CD4-positive, CD25-positive, alpha-beta regulatory T cell (primary cell): ENCODE measurements at regions not wholly inside any gene's neighbourhood (a gene's known extent, or its start where the extent isn't known, plus 50 kb on each side); places are given as distances from the start of the nearest gene placed in this dataset.
A peak's percentile ranks its signal among the peaks of the same experiment; 100 is the strongest.

Experiments used
- ATAC-seq, 2 donors: fragments of 150-1000 bp; cut with Tn5 transposase; one replicate each; pipeline ENCODE4 v1.10.0; 2021; ENCODE audit warnings: low read depth in 2 of 2, moderate number of reproducible peaks in 2 of 2, moderate library complexity in 1 of 2
- DNase-seq, 3 donors: peaks; one replicate each; pipeline versions ENCODE4 v3.0.0 to v3.0.0-alpha.2; 2012 to 2022; ENCODE audit warnings: mixed read lengths in 1 of 3
- H3K27ac ChIP-seq: one replicate; pipeline ENCODE4 v1.7.0; 2013; ENCODE audit warnings: mild to moderate bottlenecking, low read length; ENCODE audit not compliant: insufficient read depth, poor library complexity, severe bottlenecking
- H3K27me3 ChIP-seq: one replicate; pipeline ENCODE4 v1.7.0; 2013; ENCODE audit warnings: low read length; ENCODE audit not compliant: control insufficient read depth, insufficient read depth
- H3K36me3 ChIP-seq: one replicate; pipeline ENCODE4 v1.7.0; 2013; ENCODE audit warnings: mild to moderate bottlenecking, low read length, moderate library complexity; ENCODE audit not compliant: control insufficient read depth, insufficient read depth
- H3K4me1 ChIP-seq: 2 replicates; pipeline ENCODE4 v1.7.0; 2013; ENCODE audit warnings: mild to moderate bottlenecking, low read length; ENCODE audit not compliant: insufficient read depth, control insufficient read depth, poor library complexity, severe bottlenecking
- H3K4me3 ChIP-seq: one replicate; pipeline ENCODE4 v1.7.0; 2013; ENCODE audit warnings: low read depth, mild to moderate bottlenecking, low read length, moderate library complexity
- H3K9me3 ChIP-seq, 2 experiments: 1 replicate in 1 of 2; 2 replicates in 1 of 2; pipeline ENCODE4 v1.7.0; 2013; ENCODE audit warnings: low read length in 2 of 2, mild to moderate bottlenecking in 1 of 2, moderate library complexity in 1 of 2; ENCODE audit not compliant: control insufficient read depth in 2 of 2
- H3K27ac Mint-ChIP-seq, 3 donors: one replicate each; pipeline ENCODE4 v1.8.0; 2020 to 2022; ENCODE audit warnings: mild to moderate bottlenecking in 3 of 3, mixed read lengths in 3 of 3, moderate library complexity in 2 of 3
- H3K27me3 Mint-ChIP-seq: one replicate; pipeline ENCODE4 v1.8.0; 2022; ENCODE audit warnings: mild to moderate bottlenecking, mixed read lengths
- H3K36me3 Mint-ChIP-seq: one replicate; pipeline ENCODE4 v1.8.0; 2020; ENCODE audit warnings: mixed read lengths
- H3K4me1 Mint-ChIP-seq, 4 donors: one replicate each; pipeline ENCODE4 v1.8.0; 2020 to 2022; ENCODE audit warnings: mixed read lengths in 4 of 4, mild to moderate bottlenecking in 1 of 4
- H3K4me3 Mint-ChIP-seq, 4 donors: one replicate each; pipeline ENCODE4 v1.8.0; 2020 to 2022; ENCODE audit warnings: mild to moderate bottlenecking in 4 of 4, mixed read lengths in 4 of 4, moderate library complexity in 3 of 4
- H3K9me3 Mint-ChIP-seq, 7 donors: one replicate each; pipeline ENCODE4 v1.8.0; 2020 to 2022; ENCODE audit warnings: mixed read lengths in 7 of 7, mild to moderate bottlenecking in 3 of 7, moderate library complexity in 2 of 7

GRCh38 chr3:144273601-144274000 lies 302.0 kb downstream of the DIPK2A start:
- no peaks in the 10 kb centered on the region for H3K4me1 ChIP-seq
- DNase-seq: no peak
- no peaks in the 10 kb centered on the region for H3K9me3 ChIP-seq
- no peaks in the 10 kb centered on the region for H3K27me3 ChIP-seq
- H3K36me3 ChIP-seq: no peaks in the 10 kb centered on the region
- Mint-ChIP-seq H3K27ac (no peak overlapping the region), H3K4me1 (peaks cover 0 to 5% (median 2%) of the 10 kb centered on the region in 4 donors), H3K27me3 (no peaks in the 10 kb centered on the region), H3K4me3 (no peak overlapping the region), H3K36me3 (no peaks in the 10 kb centered on the region), H3K9me3 (peaks cover 0 to 2% (median 0%) of the 10 kb centered on the region in 7 donors)
- no peak for ATAC-seq
- H3K4me3 ChIP-seq: no peak overlapping the region
- H3K27ac ChIP-seq: no peak overlapping the region

GRCh38 chr3:144275005-144275404 lies 303.4 kb downstream of the DIPK2A start:
- ATAC-seq: no peak

GRCh38 chr3:144282313-144282712 lies 310.7 kb downstream of the DIPK2A start:
- Mint-ChIP-seq H3K27me3 (peaks cover 5% of the 10 kb centered on the region), H3K27ac (no peak overlapping the region), H3K9me3 (peaks cover 0 to 3% (median 0%) of the 10 kb centered on the region in 7 donors), H3K4me1 (no peaks in the 10 kb centered on the region), H3K36me3 (no peaks in the 10 kb centered on the region), H3K4me3 (no peak overlapping the region)
- Histone ChIP-seq H3K4me1 (no peaks in the 10 kb centered on the region), H3K36me3 (no peaks in the 10 kb centered on the region), H3K9me3 (no peaks in the 10 kb centered on the region), H3K4me3 (no peak overlapping the region), H3K27me3 (no peaks in the 10 kb centered on the region), H3K27ac (no peak overlapping the region)
- DNase-seq: no peak
- no peak for ATAC-seq

More at GRCh38 chr3:144275005-144275404, 303.4 kb downstream of the DIPK2A start:
- Histone ChIP-seq H3K9me3 (no peaks in the 10 kb centered on the region), H3K4me1 (no peaks in the 10 kb centered on the region), H3K4me3 (no peak overlapping the region), H3K27ac (no peak overlapping the region), H3K36me3 (no peaks in the 10 kb centered on the region), H3K27me3 (no peaks in the 10 kb centered on the region)
- Mint-ChIP-seq H3K4me1 (peaks cover 0 to 5% (median 2%) of the 10 kb centered on the region in 4 donors), H3K9me3 (peaks cover 0 to 3% (median 0%) of the 10 kb centered on the region in 7 donors), H3K4me3 (no peak overlapping the region), H3K36me3 (no peaks in the 10 kb centered on the region), H3K27me3 (peaks cover 5% of the 10 kb centered on the region), H3K27ac (no peak overlapping the region)
- no peak for DNase-seq

- ATAC-seq: no peak
- no peaks in the 10 kb centered on the region for H3K9me3 ChIP-seq
- H3K4me3 Mint-ChIP-seq: no peak overlapping the region
These were observed 314.8 kb downstream of the DIPK2A start for GRCh38 chr3:144286235-144286910.

GRCh38 chr3:144287001-144287400 lies 315.4 kb downstream of the DIPK2A start:
- no peaks in the 10 kb centered on the region for H3K9me3 ChIP-seq
- no peak overlapping the region for H3K4me3 ChIP-seq
- Mint-ChIP-seq H3K9me3 (peaks cover 0 to 14% (median 3%) of the 10 kb centered on the region in 7 donors), H3K4me3 (no peak overlapping the region), H3K27ac (peak overlapping the region in 1 of 3 donors; percentile 35), H3K27me3 (no peaks in the 10 kb centered on the region), H3K36me3 (no peaks in the 10 kb centered on the region), H3K4me1 (no peaks in the 10 kb centered on the region)
- no peaks in the 10 kb centered on the region for H3K4me1 ChIP-seq
- no peaks in the 10 kb centered on the region for H3K27me3 ChIP-seq
- H3K36me3 ChIP-seq: no peaks in the 10 kb centered on the region
- DNase-seq (no peak), ATAC-seq (no peak)
- no peak overlapping the region for H3K27ac ChIP-seq

More at GRCh38 chr3:144286235-144286910, 314.8 kb downstream of the DIPK2A start:
- Mint-ChIP-seq H3K9me3 (peaks cover 0 to 8% (median 3%) of the 10 kb centered on the region in 7 donors), H3K4me1 (no peaks in the 10 kb centered on the region), H3K27me3 (no peaks in the 10 kb centered on the region), H3K36me3 (no peaks in the 10 kb centered on the region), H3K27ac (no peak overlapping the region)
- no peaks in the 10 kb centered on the region for H3K36me3 ChIP-seq
- no peak overlapping the region for H3K4me3 ChIP-seq
- H3K27me3 ChIP-seq: no peaks in the 10 kb centered on the region
- no peak for DNase-seq
- H3K4me1 ChIP-seq: no peaks in the 10 kb centered on the region
- no peak overlapping the region for H3K27ac ChIP-seq

GRCh38 chr3:144289057-144289456 lies 317.4 kb downstream of the DIPK2A start:
- no peaks in the 10 kb centered on the region for H3K4me1 ChIP-seq
- no peaks in the 10 kb centered on the region for H3K27me3 ChIP-seq
- DNase-seq: no peak
- no peak for ATAC-seq
- no peaks in the 10 kb centered on the region for H3K27me3 Mint-ChIP-seq
- no peak overlapping the region for H3K27ac Mint-ChIP-seq
- no peaks in the 10 kb centered on the region for H3K36me3 Mint-ChIP-seq
- H3K4me1 Mint-ChIP-seq: no peaks in the 10 kb centered on the region
- H3K4me3 Mint-ChIP-seq: no peak overlapping the region
- H3K36me3 ChIP-seq: no peaks in the 10 kb centered on the region
- H3K9me3 Mint-ChIP-seq: peaks cover 0 to 14% (median 4%) of the 10 kb centered on the region in 7 donors
- no peak overlapping the region for H3K4me3 ChIP-seq
- no peak overlapping the region for H3K27ac ChIP-seq
- no peaks in the 10 kb centered on the region for H3K9me3 ChIP-seq

- no peaks in the 10 kb centered on the region for H3K36me3 ChIP-seq
- Mint-ChIP-seq H3K4me3 (no peak overlapping the region), H3K36me3 (no peaks in the 10 kb centered on the region), H3K27ac (no peak overlapping the region), H3K9me3 (peaks cover 0 to 14% (median 2%) of the 10 kb centered on the region in 7 donors), H3K4me1 (peaks cover 0 to 4% (median 1%) of the 10 kb centered on the region in 4 donors), H3K27me3 (no peaks in the 10 kb centered on the region)
- no peaks in the 10 kb centered on the region for H3K9me3 ChIP-seq
- ATAC-seq: no peak
- no peak overlapping the region for H3K27ac ChIP-seq
- no peak for DNase-seq
- no peaks in the 10 kb centered on the region for H3K27me3 ChIP-seq
- no peaks in the 10 kb centered on the region for H3K4me1 ChIP-seq
- H3K4me3 ChIP-seq: no peak overlapping the region
These were observed 323.3 kb downstream of the DIPK2A start for GRCh38 chr3:144294659-144295538.
